Coronary artery (tissue), 2 donors: ENCODE measurements at regions not wholly inside any gene's neighbourhood (a gene's known extent, or its start where the extent isn't known, plus 50 kb on each side); places are given as distances from the start of the nearest gene placed in this dataset.

Experiments
- DNase-seq: peaks from one replicate; pipeline ENCODE4 v3.0.0-alpha.2; 2017; ENCODE audit warnings: low spot score
- H3K27ac ChIP-seq, 2 donors: fragments of 200-600 bp; sonication (generic); one replicate each; pipeline ENCODE4 v1.5.1; 2016 to 2019
- H3K4me3 ChIP-seq: fragments of 200-600 bp; sonication (generic); 2 replicates; pipeline ENCODE4 v1.5.1; 2016; ENCODE audit warnings: mild to moderate bottlenecking, moderate library complexity
- CTCF ChIP-seq: fragments of 200-600 bp; sonication (generic); IDR thresholded peaks from one replicate; pipeline ENCODE4 v1.5.1; 2019; ENCODE audit warnings: antibody characterized with exemption

DNA sequence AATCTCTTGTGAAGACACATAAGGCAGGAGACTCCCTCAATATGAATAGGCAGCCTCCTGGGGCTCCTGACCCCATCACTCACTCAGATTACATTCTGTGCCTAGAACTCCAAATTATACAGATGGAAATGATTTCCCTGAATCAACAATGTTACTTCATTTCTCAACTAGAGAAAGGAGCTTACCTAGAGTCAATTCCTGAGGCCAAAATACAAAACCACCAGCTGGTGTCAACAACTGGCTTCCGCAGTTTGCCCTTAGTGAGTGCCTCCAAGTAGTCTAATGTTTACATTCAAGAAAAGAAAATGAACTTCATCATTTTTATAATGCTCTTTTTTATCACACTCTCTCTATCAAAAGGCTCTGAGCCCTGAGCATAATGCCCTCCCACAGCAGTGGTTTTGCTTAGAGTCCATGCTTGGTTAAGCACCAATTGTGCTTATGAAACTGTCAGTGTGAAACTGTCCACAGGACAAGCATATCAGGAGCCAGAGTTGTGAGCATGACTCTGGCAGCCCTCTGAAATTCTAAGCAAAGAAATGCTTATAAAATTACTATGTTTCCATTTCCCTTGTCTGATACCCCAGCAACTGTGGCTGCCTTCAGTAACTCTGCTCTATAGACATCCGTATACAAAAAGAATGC lies 305.7 kb upstream of the PKDCC start:
- TF ChIP-seq CTCF, result no peak
- DNase-seq, result no peak

DNA sequence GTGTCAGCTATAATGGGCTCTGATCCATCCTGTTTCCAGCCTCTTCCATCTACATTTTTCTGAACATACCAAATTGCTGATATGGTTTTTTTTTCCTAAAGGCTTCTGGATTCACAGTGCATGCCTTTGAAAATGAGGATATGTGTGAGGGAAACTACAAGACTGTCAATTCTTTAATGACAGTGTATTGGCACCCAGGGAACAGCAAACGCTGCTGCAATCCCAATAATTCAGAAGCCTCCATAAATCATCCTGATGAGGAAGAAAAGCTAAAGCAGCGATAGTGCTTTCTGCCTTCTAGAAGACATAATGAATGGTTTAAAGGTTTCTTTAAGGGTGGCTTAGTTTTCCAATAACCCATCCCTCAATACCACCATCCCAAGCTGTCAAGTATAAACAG lies 304.5 kb upstream of the PKDCC start:
- H3K4me3 ChIP-seq, result no peak overlapping the region
- no peak overlapping the region for H3K27ac ChIP-seq
- DNase-seq, result no peak
- TF ChIP-seq CTCF, result no peak

More for the DNA sequence above, 305.7 kb upstream of the PKDCC start:
- H3K27ac ChIP-seq, result no peak overlapping the region
- no peak overlapping the region for H3K4me3 ChIP-seq

DNA sequence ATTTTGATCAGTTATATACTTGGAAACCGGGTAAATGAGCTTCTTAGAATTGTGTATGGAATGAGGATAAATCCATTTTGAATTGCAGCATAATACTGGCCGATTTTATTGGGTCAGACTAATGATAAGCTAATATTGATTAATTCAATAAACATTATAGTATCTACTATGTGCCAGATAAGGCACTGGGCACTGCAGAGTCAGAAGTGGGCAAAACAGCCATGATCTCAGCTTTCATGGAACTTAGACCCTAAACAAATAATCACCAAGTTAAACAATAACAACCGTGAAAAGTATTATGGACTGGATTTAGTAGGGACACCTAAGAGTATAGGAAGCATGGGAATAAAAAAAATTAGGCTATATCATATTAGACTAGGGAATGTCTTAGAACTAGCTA lies 297.0 kb upstream of the PKDCC start:
- no peak for DNase-seq
- TF ChIP-seq CTCF, result no peak
- Histone ChIP-seq H3K4me3 (no peak overlapping the region), H3K27ac (no peak overlapping the region)

- H3K4me3 ChIP-seq, result no peak overlapping the region
- DNase-seq, result no peak
- TF ChIP-seq CTCF, result no peak
- H3K27ac ChIP-seq, result no peak overlapping the region
These were observed 287.9 kb upstream of the PKDCC start for GRCh38 chr2:41759880-41760279.

- no peak for TF ChIP-seq CTCF
- Histone ChIP-seq H3K27ac (no peak overlapping the region), H3K4me3 (no peak overlapping the region)
- no peak for DNase-seq
These were observed 284.7 kb upstream of the PKDCC start for GRCh38 chr2:41763141-41763540.

- Histone ChIP-seq H3K27ac (no peak overlapping the region), H3K4me3 (no peak overlapping the region)
- no peak for DNase-seq
- no peak for TF ChIP-seq CTCF
These were observed 283.7 kb upstream of the PKDCC start for GRCh38 chr2:41764131-41764530.

- no peak for TF ChIP-seq CTCF
These were observed 282.9 kb upstream of the PKDCC start for GRCh38 chr2:41764919-41765318.

More at GRCh38 chr2:41764919-41765318, 282.9 kb upstream of the PKDCC start:
- DNase-seq, result no peak
- H3K4me3 ChIP-seq, result no peak overlapping the region
- H3K27ac ChIP-seq, result no peak overlapping the region
